Hepatocyte (in vitro differentiated cells): ENCODE measurements at regions not wholly inside any gene's neighbourhood (a gene's known extent, or its start where the extent isn't known, plus 50 kb on each side); places are given as distances from the start of the nearest gene placed in this dataset.

Experiments used
- DNase-seq: peaks from one replicate; pipeline ENCODE4 v3.0.0-alpha.2; 2016; ENCODE audit warnings: low spot score
- H2AFZ ChIP-seq: fragments of 200-600 bp; sonication (generic); 2 replicates; pipeline ENCODE4 v1.6.0; 2016; ENCODE audit warnings: antibody characterized with exemption, mild to moderate bottlenecking
- H3K27ac ChIP-seq: fragments of 200-600 bp; sonication (generic); 2 replicates; pipeline ENCODE4 v1.5.1; 2016; ENCODE audit warnings: mild to moderate bottlenecking
- H3K27me3 ChIP-seq: fragments of 200-600 bp; sonication (generic); 2 replicates; pipeline ENCODE4 v1.6.1; 2016
- H3K36me3 ChIP-seq: fragments of 200-600 bp; sonication (generic); replicated peaks from 2 replicates; pipeline ENCODE4 v1.5.1; 2016; ENCODE audit warnings: low read depth; ENCODE audit not compliant: insufficient read depth
- H3K4me1 ChIP-seq: fragments of 200-600 bp; sonication (generic); 2 replicates; pipeline ENCODE4 v1.5.1; 2016; ENCODE audit warnings: mild to moderate bottlenecking, moderate library complexity; ENCODE audit not compliant: insufficient read depth
- H3K4me2 ChIP-seq: fragments of 200-600 bp; sonication (generic); 2 replicates; pipeline ENCODE4 v1.6.0; 2016
- H3K4me3 ChIP-seq: fragments of 200-600 bp; sonication (generic); 2 replicates; pipeline ENCODE4 v1.5.1; 2016; ENCODE audit warnings: mild to moderate bottlenecking
- H3K79me2 ChIP-seq: fragments of 200-600 bp; sonication (generic); 2 replicates; pipeline ENCODE4 v1.6.0; 2017; ENCODE audit warnings: mild to moderate bottlenecking
- H3K9me2 ChIP-seq: fragments of 200-600 bp; sonication (generic); replicated peaks from 2 replicates; pipeline ENCODE4 v1.6.0; 2017; ENCODE audit warnings: mild to moderate bottlenecking; ENCODE audit not compliant: insufficient read depth
- H3K9me3 ChIP-seq: fragments of 200-600 bp; sonication (generic); 2 replicates; pipeline ENCODE4 v1.5.1; 2016; ENCODE audit warnings: low read depth, mild to moderate bottlenecking
- H4K20me1 ChIP-seq: fragments of 200-600 bp; sonication (generic); 2 replicates; pipeline ENCODE4 v1.6.0; 2016; ENCODE audit warnings: mild to moderate bottlenecking; ENCODE audit not compliant: insufficient read depth, poor library complexity, severe bottlenecking
- EZH2 ChIP-seq: fragments of 200-600 bp; sonication (generic); IDR thresholded peaks from 2 replicates; pipeline ENCODE4 v1.6.1; 2016; ENCODE audit warnings: antibody characterized with exemption, mild to moderate bottlenecking, borderline replicate concordance
- EZH2phosphoT487 ChIP-seq: fragments of 200-600 bp; sonication (generic); IDR thresholded peaks from one replicate; pipeline ENCODE4 v1.6.1; 2018; ENCODE audit warnings: antibody characterized with exemption, mild to moderate bottlenecking, low read depth, moderate library complexity; ENCODE audit not compliant: unreplicated experiment, severe bottlenecking
- WGBS: methylation state at CpG from one replicate; pipeline ENCODE4 v1.1.6; 2016; ENCODE audit warnings: low lambda C conversion rate; ENCODE audit errors: missing lambda C conversion rate; 5-methylcytosine and 5-hydroxymethylcytosine counted together
- TF ChIP-seq, protein P1 (sequence below): fragments of 200-600 bp; sonication (generic); IDR thresholded peaks from 2 replicates; pipeline ENCODE4 v1.5.1; 2016; ENCODE audit warnings: antibody characterized with exemption, mild to moderate bottlenecking; ENCODE audit not compliant: poor library complexity

DNA sequence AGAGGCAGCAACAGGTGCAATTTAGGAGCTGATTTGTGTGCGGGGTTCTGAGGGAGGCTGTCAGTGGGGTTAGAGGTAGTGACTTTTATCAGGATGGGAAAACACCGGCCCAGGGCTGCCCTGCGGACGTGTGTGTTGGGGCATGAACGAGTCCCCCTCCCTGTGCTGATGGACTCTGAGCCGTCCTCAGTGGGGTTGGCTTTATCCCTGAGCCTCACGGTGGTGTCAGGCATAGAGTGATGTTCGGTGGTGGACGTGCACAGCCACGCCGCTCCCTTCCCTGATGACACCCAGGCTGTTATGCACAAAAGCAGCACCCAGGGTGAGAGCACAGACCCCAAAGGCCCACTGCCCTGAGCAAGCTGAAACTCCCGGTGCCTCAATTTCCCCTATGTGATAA is 809.1 kb downstream of the BRD1 start:
- no peaks in the 10 kb centered on the region for H3K36me3 ChIP-seq
- TF ChIP-seq, protein P1, sequence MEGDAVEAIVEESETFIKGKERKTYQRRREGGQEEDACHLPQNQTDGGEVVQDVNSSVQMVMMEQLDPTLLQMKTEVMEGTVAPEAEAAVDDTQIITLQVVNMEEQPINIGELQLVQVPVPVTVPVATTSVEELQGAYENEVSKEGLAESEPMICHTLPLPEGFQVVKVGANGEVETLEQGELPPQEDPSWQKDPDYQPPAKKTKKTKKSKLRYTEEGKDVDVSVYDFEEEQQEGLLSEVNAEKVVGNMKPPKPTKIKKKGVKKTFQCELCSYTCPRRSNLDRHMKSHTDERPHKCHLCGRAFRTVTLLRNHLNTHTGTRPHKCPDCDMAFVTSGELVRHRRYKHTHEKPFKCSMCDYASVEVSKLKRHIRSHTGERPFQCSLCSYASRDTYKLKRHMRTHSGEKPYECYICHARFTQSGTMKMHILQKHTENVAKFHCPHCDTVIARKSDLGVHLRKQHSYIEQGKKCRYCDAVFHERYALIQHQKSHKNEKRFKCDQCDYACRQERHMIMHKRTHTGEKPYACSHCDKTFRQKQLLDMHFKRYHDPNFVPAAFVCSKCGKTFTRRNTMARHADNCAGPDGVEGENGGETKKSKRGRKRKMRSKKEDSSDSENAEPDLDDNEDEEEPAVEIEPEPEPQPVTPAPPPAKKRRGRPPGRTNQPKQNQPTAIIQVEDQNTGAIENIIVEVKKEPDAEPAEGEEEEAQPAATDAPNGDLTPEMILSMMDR, result no peak
- TF ChIP-seq EZH2, result no peak
- no peak for TF ChIP-seq EZH2phosphoT487
- H2AFZ ChIP-seq, result no peak overlapping the region
- no peaks in the 10 kb centered on the region for H3K4me1 ChIP-seq
- 86% methylated on average over 11 of the region's 12 CpGs for WGBS
- H3K4me3 ChIP-seq, result no peak overlapping the region
- no peaks in the 10 kb centered on the region for H3K9me2 ChIP-seq
- DNase-seq, result no peak
- H3K27ac ChIP-seq, result no peak overlapping the region
- H3K9me3 ChIP-seq, result no peaks in the 10 kb centered on the region
- no peaks in the 10 kb centered on the region for H3K79me2 ChIP-seq
- H3K4me2 ChIP-seq, result no peak overlapping the region
- H4K20me1 ChIP-seq, result no peaks in the 10 kb centered on the region
- no peaks in the 10 kb centered on the region for H3K27me3 ChIP-seq

- no peaks in the 10 kb centered on the region for H4K20me1 ChIP-seq
- H3K27me3 ChIP-seq, result no peaks in the 10 kb centered on the region
- no peak for DNase-seq
- H2AFZ ChIP-seq, result no peak overlapping the region
- H3K4me3 ChIP-seq, result no peak overlapping the region
- no peaks in the 10 kb centered on the region for H3K9me3 ChIP-seq
- no peak overlapping the region for H3K27ac ChIP-seq
- H3K36me3 ChIP-seq, result no peaks in the 10 kb centered on the region
- TF ChIP-seq EZH2 (no peak), EZH2phosphoT487 (no peak)
- TF ChIP-seq, protein P1, result no peak
- H3K9me2 ChIP-seq, result no peaks in the 10 kb centered on the region
- no peak overlapping the region for H3K4me2 ChIP-seq
- H3K4me1 ChIP-seq, result no peaks in the 10 kb centered on the region
- no peaks in the 10 kb centered on the region for H3K79me2 ChIP-seq
- 86% methylated on average over 21 of the region's 21 CpGs for WGBS
Measured at GRCh38 chr22:49017482-49018329, 810.0 kb downstream of the BRD1 start.

- H3K79me2 ChIP-seq, result no peaks in the 10 kb centered on the region
- no peaks in the 10 kb centered on the region for H4K20me1 ChIP-seq
- H2AFZ ChIP-seq, result no peak overlapping the region
- 87% methylated on average over 16 of the region's 16 CpGs for WGBS
- no peaks in the 10 kb centered on the region for H3K9me3 ChIP-seq
- no peak overlapping the region for H3K4me3 ChIP-seq
- no peaks in the 10 kb centered on the region for H3K27me3 ChIP-seq
- no peaks in the 10 kb centered on the region for H3K9me2 ChIP-seq
- TF ChIP-seq EZH2 (no peak), EZH2phosphoT487 (no peak)
- TF ChIP-seq, protein P1, result no peak
- DNase-seq, result no peak
- no peaks in the 10 kb centered on the region for H3K36me3 ChIP-seq
- no peak overlapping the region for H3K4me2 ChIP-seq
- H3K4me1 ChIP-seq, result no peaks in the 10 kb centered on the region
- H3K27ac ChIP-seq, result no peak overlapping the region
Measured at GRCh38 chr22:49016909-49017481, 810.7 kb downstream of the BRD1 start.
